ENCODE measurements at regions not wholly inside any gene's neighbourhood (a gene's known extent, or its start where the extent isn't known, plus 50 kb on each side); places are given as distances from the start of the nearest gene placed in this dataset.

GRCh38 chr2:9103663-9104277 lies 100.3 kb upstream of the MBOAT2 start:
- DNase-seq, result no peak

GRCh38 chr2:9102861-9103662 lies 99.6 kb upstream of the MBOAT2 start:
- DNase-seq, result no peak

GRCh38 chr2:9101763-9102425 lies 98.4 kb upstream of the MBOAT2 start:
- DNase-seq, result no peak

DNA sequence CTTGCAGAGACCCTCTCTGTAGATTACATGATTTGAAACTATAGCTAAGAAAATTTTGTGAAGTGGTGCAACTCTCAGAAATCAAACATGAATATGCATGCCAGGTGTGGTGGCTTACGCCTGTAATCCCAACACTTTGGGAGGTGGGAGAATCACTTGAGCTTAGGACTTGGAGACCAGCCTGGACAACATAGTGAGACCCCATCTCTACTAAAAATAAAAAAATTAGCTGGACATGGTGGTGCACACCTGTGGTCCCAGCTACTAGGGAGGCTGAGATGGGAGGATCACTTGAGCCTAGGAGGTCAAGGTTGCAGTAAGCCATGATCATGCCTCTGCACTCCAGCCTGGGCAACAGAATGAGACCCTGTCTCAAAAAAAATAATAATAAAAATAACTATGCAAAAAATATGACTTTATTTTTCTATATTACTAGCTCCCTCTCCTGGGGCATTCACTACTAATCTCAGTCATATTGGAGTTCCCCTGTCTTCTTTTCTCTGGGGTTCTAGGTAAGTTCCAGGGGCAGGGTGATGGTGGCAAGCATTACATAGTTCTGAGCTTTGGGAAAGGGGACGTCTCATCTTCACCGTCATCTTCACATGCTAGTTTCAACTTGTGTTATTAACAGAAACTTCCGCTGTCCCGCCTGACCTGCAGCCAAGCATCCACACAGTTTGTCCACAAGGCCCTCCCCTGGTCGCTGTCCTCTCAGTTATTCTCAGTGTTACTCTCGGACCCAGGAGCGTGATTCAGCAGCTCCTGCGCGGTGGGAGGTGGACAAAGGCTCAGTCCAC lies 96.8 kb upstream of the MBOAT2 start:
- DNase-seq, result no peak

DNA sequence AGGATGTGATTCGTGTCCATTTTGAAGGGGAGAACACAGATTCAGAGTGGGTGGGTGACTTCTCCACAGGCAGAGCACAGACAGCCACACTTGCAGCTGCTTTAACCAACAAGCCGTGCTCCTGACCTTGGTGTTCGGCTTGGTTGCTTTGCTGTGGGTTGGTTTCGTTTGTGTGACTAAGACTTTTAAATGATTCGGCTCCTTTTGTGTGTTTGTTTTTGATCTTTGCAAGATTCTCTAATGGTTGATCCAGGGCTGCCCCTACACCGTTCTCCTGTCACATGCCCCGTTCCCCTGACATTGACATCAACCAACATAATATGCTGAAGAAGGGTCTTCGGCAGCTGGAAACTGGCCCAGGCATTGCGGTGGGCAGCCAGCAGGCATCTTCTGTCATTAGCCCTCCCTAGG lies 95.9 kb upstream of the MBOAT2 start:
- DNase-seq, result no peak

- DNase-seq, result no peak
Observed at GRCh38 chr2:9097892-9098291, 94.4 kb upstream of the MBOAT2 start.

DNA sequence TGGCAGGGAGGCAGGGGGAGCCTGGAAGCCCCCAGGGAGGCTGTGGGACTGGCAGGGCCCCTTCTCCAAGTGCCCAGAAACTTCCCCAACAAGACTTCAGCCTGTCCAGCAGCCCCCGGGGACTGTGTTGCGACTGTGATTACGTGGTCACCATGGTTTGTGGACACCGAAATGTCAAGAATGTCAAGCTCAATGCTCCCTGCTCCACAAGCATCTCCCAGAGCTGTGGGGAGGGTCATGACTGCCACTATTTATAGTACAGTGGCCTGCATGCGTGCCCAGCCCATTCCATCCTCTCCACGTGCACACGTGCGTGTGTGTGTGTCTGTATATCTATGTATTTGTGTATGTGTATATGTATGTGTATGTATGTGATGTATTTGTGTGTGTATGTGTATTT lies 93.8 kb upstream of the MBOAT2 start:
- no peak for DNase-seq

- DNase-seq, result no peak
Observed at GRCh38 chr2:9096761-9097160, 93.3 kb upstream of the MBOAT2 start.

DNA sequence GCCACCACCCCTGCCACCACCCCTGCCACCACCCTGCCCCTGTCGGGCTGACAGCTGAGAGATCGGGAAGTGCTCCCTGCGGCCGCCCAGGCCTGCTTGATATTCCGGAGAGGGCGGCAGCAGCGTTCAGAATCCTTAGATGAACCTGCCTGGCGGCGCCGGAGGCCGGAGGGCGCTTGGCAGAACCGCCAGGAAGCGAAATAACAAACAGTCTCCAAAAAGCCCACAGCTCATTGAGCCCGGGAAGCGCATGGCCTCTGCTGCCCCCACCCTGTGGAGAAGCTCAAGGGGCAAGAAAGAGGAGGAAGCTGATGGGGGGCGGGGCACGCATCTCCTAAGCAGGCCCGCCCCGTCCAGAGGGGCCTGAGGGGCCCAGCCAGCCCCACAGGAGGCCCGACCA lies 92.2 kb upstream of the MBOAT2 start:
- peak; percentile 16 to 21 for DNase-seq

DNA sequence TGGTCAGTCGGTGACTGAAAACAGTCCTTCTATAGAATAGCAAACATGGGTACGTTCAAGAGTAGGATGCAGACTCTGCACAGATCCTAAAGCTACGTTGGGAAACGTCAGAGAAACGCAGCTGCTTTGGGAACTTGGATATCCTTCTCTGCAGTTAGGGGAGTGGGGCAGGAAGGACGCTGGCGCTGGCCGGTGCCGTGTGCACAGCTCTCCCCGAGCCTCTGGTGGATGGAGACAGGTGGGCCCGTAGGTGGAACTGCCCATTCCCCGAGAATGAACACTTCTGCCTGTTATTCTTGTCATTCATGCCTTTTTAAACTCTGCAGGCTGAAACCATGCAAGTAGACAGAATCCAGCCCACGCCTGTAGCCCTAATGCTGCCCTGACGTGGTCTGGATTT lies 91.7 kb upstream of the MBOAT2 start:
- DNase-seq, result no peak

DNA sequence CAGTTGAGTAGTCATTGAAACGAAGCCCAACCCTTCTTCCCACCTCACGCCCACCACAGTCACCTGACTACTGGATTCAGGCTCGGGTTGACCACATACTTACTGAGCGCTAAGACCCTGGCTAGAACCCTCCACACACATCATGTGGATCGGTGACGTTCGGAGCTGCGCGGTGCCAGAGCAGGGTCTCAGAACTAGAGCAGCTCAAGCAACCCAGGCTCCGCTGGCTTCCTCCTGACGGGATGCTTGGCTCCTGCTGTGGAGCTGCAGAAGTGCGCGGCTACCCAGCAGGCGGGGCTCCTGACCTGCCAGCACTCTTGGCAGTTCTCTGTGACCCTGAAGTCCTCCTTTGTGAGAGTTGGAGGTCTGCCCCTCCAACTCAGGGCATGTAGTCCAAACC lies 90.6 kb upstream of the MBOAT2 start:
- no peak for DNase-seq

DNA sequence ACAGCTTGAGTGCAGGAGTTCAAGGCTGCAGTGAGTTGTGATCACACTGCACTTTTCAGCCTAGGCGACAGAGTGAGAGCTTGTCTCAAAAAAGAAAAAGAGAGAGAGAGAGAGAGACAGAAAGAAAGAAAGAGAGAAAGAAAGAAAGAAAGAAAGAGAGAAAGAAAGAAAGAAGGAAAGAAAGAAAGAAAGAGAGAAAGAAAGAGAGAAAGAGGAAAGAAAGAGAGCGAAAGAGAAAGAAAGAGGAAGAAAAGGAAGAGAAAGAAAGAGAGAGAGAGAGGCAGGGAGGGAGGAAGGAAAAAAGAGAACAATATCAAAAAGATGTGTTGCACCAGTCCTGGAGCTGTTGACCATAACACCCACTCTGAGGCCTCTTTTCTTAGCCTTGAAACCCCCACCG lies 89.8 kb upstream of the MBOAT2 start:
- no peak for DNase-seq

DNA sequence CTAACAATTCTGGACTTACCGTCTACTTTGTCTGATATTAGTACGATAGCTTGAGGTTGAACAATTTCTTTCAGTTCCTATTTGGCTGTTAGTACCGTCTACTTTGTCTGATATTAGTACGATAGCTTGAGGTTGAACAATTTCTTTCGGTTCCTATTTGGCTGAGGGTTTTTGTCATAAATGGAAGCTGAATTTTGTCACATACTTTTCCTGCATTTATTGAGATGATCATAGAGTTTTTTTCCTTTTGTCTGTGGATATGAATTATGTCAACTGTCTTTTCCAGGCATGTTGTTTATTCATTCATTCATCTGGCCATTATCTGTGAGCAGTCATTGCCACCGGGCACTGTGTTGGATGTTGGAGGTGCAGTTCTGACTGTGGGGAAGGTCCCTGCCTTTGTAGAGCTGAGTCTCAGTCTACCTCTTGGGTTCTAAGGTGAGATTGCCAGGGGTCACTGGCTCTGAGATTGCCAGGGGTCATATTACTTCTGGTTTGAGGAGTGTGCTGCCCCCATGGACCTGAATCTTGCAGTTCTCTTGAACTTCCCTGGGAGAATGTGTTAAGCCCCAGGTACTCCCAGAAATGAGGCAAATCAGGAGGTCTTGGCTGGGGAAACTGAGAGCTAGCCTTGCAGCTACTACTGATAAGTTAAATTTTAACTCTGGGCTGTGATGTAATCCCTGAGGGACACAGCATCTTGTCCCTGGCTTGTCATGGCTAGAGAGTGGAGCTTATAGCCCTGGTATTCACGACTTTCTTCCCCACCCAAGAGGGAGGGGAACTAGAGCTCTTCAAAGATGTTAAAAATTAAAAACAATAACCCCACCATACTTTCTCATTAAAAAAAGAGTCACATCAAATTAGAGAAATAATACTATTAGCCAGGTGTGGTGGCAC lies 89.1 kb upstream of the MBOAT2 start:
- no peak for DNase-seq

DNA sequence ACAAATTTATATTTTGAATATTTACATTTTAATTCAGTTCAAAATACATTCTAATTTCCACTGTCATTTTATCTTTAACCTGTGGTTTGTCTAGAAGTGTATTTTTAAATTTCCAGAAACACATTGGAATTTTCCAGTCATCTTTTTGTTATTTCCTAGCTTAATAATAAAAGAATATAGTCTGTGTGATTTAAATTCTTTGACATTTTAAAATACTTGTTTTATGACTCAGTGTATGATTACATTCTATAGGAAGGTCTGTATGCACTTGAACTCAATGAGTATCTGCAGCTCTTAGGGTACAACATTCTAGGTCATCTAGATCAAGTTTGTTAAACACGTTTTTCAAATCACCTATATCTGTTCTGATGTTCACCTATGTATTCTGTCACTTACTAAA lies 88.3 kb upstream of the MBOAT2 start:
- no peak for DNase-seq

DNA sequence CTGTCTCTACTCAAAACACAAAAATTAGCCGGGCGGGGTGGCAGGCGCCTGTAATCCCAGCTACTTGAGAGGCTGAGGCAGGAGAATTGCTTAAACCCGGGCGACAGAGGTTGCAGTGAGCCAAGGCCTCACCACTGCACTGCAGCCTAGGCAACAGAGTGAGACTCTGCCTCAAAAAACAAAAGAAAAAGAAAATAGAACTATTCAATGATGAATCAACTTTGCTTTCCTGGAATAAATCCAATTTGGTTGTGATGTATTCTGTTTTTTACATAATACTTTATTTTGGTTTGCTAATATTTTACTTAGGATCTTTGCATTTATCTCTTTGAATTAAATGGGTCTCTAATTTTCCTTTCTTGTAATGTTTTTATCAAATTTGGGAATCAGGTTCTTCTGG lies 86.3 kb upstream of the MBOAT2 start:
- DNase-seq, result no peak

GRCh38 chr2:9087121-9087681 lies 83.7 kb upstream of the MBOAT2 start:
- DNase-seq, result no peak

DNA sequence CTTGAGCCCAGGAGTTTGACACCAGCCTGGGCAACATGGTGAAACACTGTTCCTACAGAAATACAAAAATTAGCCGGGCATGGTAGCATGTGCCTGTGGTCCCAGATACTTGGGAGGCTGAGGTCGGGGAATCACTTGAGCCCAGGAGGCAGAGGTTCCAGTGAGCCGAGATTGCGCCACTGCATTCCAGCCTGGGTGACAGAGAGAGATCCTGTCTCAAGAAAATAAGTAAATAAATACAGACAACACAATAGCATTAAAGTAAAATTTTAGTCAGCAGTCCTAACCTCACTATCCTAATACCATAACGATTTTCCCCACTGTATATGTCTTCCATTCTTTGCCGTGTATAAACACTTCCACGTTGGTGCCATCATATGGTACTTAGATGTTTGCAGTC lies 83.0 kb upstream of the MBOAT2 start:
- no peak for DNase-seq

DNA sequence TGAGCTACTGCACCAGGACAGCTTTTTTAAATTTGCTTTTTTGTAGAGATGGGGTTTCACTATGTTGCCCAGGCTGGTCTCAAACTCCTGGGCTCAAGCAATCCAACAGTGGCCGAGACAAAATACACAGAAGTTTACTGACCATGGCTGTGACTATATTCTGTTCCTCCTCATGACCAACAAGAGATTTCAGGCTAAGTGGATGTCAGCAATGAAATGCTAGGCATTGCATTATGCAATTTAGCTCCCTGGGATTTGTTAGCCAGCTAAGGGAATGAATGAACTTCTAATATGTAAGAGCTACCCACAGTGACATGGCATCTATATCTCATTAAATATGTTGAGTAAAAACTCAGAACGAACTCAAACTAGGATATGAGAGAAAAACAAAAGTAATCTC lies 81.9 kb upstream of the MBOAT2 start:
- no peak for DNase-seq

DNA sequence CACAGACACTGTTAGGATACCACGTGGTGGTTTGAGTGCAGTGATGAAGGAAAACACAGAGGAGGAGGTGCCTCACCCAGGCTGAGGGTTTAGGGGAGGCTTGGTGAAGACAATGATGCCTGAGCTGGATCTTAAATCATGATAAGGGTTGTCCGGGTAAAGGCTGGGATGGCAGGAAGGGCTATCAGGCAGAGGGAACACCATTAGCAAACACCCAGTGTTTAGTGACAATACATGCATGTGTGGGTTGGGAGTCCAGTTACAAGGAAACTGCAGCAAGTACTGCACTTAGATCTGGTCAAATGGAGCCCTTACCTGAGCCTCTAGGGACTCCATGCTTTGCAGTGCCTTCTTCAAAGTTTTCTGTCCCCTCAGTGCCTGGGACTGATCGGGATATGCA lies 79.8 kb upstream of the MBOAT2 start:
- no peak for DNase-seq

- no peak for DNase-seq
Observed at GRCh38 chr2:9082158-9082557, 78.7 kb upstream of the MBOAT2 start.

DNA sequence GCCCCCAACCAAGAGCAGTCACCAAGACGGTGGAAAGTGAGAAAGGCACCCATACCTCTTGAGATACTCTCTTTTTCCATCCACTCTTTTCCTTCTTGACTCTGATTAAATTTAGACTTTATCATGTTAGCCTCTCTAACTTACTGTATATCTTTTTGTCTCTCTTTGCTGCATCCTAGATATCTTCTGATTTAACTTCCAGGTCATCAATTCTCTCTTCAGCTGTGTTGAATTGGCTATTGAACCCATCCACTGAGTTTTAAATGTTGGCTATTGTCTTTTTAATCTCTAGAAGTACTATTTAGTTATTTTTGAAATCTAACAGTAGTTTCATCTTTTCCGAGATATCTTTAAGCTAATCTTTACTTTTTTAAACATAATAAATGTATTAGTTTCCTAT lies 78.3 kb upstream of the MBOAT2 start:
- no peak for DNase-seq

DNA sequence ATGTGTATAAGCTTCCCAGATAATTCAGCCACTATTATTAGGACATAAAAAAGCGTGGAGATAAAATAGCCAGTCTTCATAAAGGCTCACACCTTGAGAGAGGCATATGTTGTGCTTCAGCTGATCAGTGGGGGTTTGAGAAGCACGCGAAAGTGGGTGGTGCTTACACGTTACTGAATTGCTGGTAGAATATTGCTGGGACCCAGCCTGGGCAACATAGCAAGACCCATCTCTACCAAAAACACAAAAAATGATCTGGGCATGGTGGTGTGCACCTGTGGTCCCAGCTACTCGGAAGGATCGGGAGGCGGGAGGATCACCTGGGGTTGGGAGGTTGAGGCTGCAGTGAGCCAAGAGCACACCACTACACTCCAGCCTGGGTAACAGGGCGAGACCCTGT lies 74.9 kb upstream of the MBOAT2 start:
- DNase-seq, result no peak
